Uterus (tissue), 3 donors: ENCODE measurements at regions not wholly inside any gene's neighbourhood (a gene's known extent, or its start where the extent isn't known, plus 50 kb on each side); places are given as distances from the start of the nearest gene placed in this dataset.

ENCODE experiments used
- DNase-seq, 2 donors: peaks; one replicate each; pipeline ENCODE4 v3.0.0-alpha.2; 2019 to 2020
- H3K27ac ChIP-seq, 2 donors: fragments of 200-600 bp; sonication (generic); 1 replicate in 1 of 2; 2 replicates in 1 of 2; pipeline ENCODE4 v1.5.1; 2016 to 2018
- H3K27me3 ChIP-seq, 2 donors: fragments of 200-600 bp; sonication (generic); one replicate each; pipeline ENCODE4 v1.5.1; 2018 to 2019; ENCODE audit warnings: control low read depth in 1 of 2
- H3K36me3 ChIP-seq, 2 donors: fragments of 200-600 bp; sonication (generic); one replicate each; pipeline ENCODE4 v1.5.1; 2019; ENCODE audit warnings: control low read depth in 1 of 2
- H3K4me1 ChIP-seq, 2 donors: fragments of 200-600 bp; sonication (generic); one replicate each; pipeline ENCODE4 v1.5.1; 2018 to 2019; ENCODE audit warnings: control low read depth in 1 of 2
- H3K4me3 ChIP-seq, 2 donors: fragments of 200-600 bp; sonication (generic); 1 replicate in 1 of 2; 2 replicates in 1 of 2; pipeline ENCODE4 v1.5.1; 2018 to 2019; ENCODE audit warnings: mild to moderate bottlenecking in 1 of 2
- H3K9me3 ChIP-seq, 2 donors: fragments of 200-600 bp; sonication (generic); one replicate each; pipeline ENCODE4 v1.5.1; 2019; ENCODE audit warnings: control low read depth in 1 of 2
- CTCF ChIP-seq, 4 experiments: fragments of 200-600 bp in 2 of 4; fragments of 450-650 bp in 2 of 4; sonication (generic) in 2 of 4; IDR thresholded peaks; one replicate each; pipeline ENCODE4 v1.5.1; 2016 to 2019; ENCODE audit warnings: antibody characterized with exemption in 4 of 4, mild to moderate bottlenecking in 2 of 4, moderate library complexity in 1 of 4
- POLR2A ChIP-seq, 2 donors: fragments of 450-650 bp; IDR thresholded peaks; one replicate each; pipeline ENCODE4 v1.6.1; 2016; ENCODE audit warnings: antibody characterized with exemption in 2 of 2, mild to moderate bottlenecking in 1 of 2, moderate library complexity in 1 of 2
- intact Hi-C: fragments of 100-400 bp; cut with DNase I; formaldehyde crosslinking; loops from one replicate; pipeline ENCODE4 v1.15.1; 2023; ENCODE audit warnings: low total_unique reads
- donor health status: DM: yes; HTN: yes; CAD: no.

GRCh38 chr1:114259511-114260160 lies 106.0 kb upstream of the SYT6 start:
- no peaks in the 10 kb centered on the region for H3K27me3 ChIP-seq
- H3K4me1 ChIP-seq = no peaks in the 10 kb centered on the region
- H3K36me3 ChIP-seq = no peaks in the 10 kb centered on the region
- TF ChIP-seq CTCF (IDR thresholded peaks at IDR 0.05) (no peak), POLR2A (IDR thresholded peaks at IDR 0.05) (no peak)
- no peak for DNase-seq
- intact Hi-C loops = no loop called here
- no peaks in the 10 kb centered on the region for H3K9me3 ChIP-seq
- H3K27ac ChIP-seq = no peak overlapping the region
- H3K4me3 ChIP-seq = no peak overlapping the region

- H3K9me3 ChIP-seq = no peaks in the 10 kb centered on the region
- H3K27ac ChIP-seq = no peak overlapping the region
- intact Hi-C loops = no loop called here
- H3K36me3 ChIP-seq = no peaks in the 10 kb centered on the region
- TF ChIP-seq POLR2A (IDR thresholded peaks at IDR 0.05) = no peak
- no peak for TF ChIP-seq CTCF (IDR thresholded peaks at IDR 0.05)
- no peaks in the 10 kb centered on the region for H3K27me3 ChIP-seq
- no peak for DNase-seq
- H3K4me3 ChIP-seq = no peak overlapping the region
- H3K4me1 ChIP-seq = no peaks in the 10 kb centered on the region
Observed at GRCh38 chr1:114258633-114259032, 105.0 kb upstream of the SYT6 start.

- no peaks in the 10 kb centered on the region for H3K4me1 ChIP-seq
- no peaks in the 10 kb centered on the region for H3K27me3 ChIP-seq
- intact Hi-C loops = no loop called here
- no peak for DNase-seq
- TF ChIP-seq CTCF (IDR thresholded peaks at IDR 0.05) (no peak), POLR2A (IDR thresholded peaks at IDR 0.05) (no peak)
- no peak overlapping the region for H3K27ac ChIP-seq
- H3K9me3 ChIP-seq = no peaks in the 10 kb centered on the region
- no peak overlapping the region for H3K4me3 ChIP-seq
- no peaks in the 10 kb centered on the region for H3K36me3 ChIP-seq
Observed at GRCh38 chr1:114258074-114258473, 104.4 kb upstream of the SYT6 start.

GRCh38 chr1:114257554-114257953 lies 103.9 kb upstream of the SYT6 start:
- no peak overlapping the region for H3K27ac ChIP-seq
- no peaks in the 10 kb centered on the region for H3K27me3 ChIP-seq
- no peaks in the 10 kb centered on the region for H3K9me3 ChIP-seq
- no peaks in the 10 kb centered on the region for H3K4me1 ChIP-seq
- H3K36me3 ChIP-seq = no peaks in the 10 kb centered on the region
- no peak for DNase-seq
- intact Hi-C loops = no loop called here
- TF ChIP-seq CTCF (IDR thresholded peaks at IDR 0.05) = no peak
- TF ChIP-seq POLR2A (IDR thresholded peaks at IDR 0.05) = no peak
- no peak overlapping the region for H3K4me3 ChIP-seq

GRCh38 chr1:114253900-114254299 lies 100.2 kb upstream of the SYT6 start:
- Histone ChIP-seq H3K36me3 (no peaks in the 10 kb centered on the region), H3K27me3 (no peaks in the 10 kb centered on the region), H3K27ac (no peak overlapping the region), H3K4me1 (no peaks in the 10 kb centered on the region), H3K9me3 (no peaks in the 10 kb centered on the region), H3K4me3 (no peak overlapping the region)
- DNase-seq = no peak
- TF ChIP-seq POLR2A (IDR thresholded peaks at IDR 0.05) (no peak), CTCF (IDR thresholded peaks at IDR 0.05) (no peak)
- intact Hi-C loops = no loop called here
